Stomach (tissue), 8 donors: ENCODE measurements at regions not wholly inside any gene's neighbourhood (a gene's known extent, or its start where the extent isn't known, plus 50 kb on each side); places are given as distances from the start of the nearest gene placed in this dataset.

Source experiments
- DNase-seq, 2 donors: peaks; one replicate each; pipeline versions ENCODE4 v3.0.0 to v3.0.0-alpha.2; 2013 to 2019
- H3K27ac ChIP-seq, 5 donors: fragments of 200-600 bp in 4 of 5; sonication (generic) in 4 of 5; one replicate each; pipeline ENCODE4 v1.5.1; 2013 to 2019; ENCODE audit warnings: mild to moderate bottlenecking in 1 of 5, moderate library complexity in 1 of 5
- H3K27me3 ChIP-seq, 3 donors: fragments of 200-600 bp; sonication (generic); one replicate each; pipeline ENCODE4 v1.5.1; 2017 to 2019; ENCODE audit warnings: mixed run types in 1 of 3
- H3K36me3 ChIP-seq, 4 donors: fragments of 200-600 bp; sonication (generic); 1 replicate in 3 of 4; 2 replicates in 1 of 4; pipeline ENCODE4 v1.5.1; 2016 to 2019
- H3K4me1 ChIP-seq, 4 donors: fragments of 200-600 bp; sonication (generic); one replicate each; pipeline ENCODE4 v1.5.1; 2016 to 2019
- H3K4me3 ChIP-seq, 4 donors: fragments of 200-600 bp; sonication (generic) in 3 of 4; one replicate each; pipeline ENCODE4 v1.5.1; 2016 to 2019; ENCODE audit warnings: mild to moderate bottlenecking in 1 of 4
- H3K9me3 ChIP-seq, 4 donors: fragments of 200-600 bp; sonication (generic); one replicate each; pipeline ENCODE4 v1.5.1; 2016 to 2019
- EP300 ChIP-seq: sonication (generic); formaldehyde crosslinking; IDR thresholded peaks from one replicate; pipeline ENCODE4 v1.6.1; 2017; ENCODE audit warnings: antibody characterized with exemption
- POLR2A ChIP-seq, 4 donors: fragments of 450-650 bp; IDR thresholded peaks; one replicate each; pipeline ENCODE4 v1.6.1; 2016; ENCODE audit warnings: antibody characterized with exemption in 4 of 4, control low read depth in 2 of 4, mild to moderate bottlenecking in 1 of 4, moderate library complexity in 1 of 4
- POLR2AphosphoS5 ChIP-seq, 3 donors: sonication (generic); formaldehyde crosslinking; IDR thresholded peaks; one replicate each; pipeline ENCODE4 v1.6.1; 2016; ENCODE audit warnings: antibody characterized with exemption in 3 of 3
- WGBS, 5 donors: extraction: QIAGEN DNeasy Blood & Tissue Kit in 3 of 5; methylation state at CpG; one replicate each; pipeline versions ENCODE4 v1.1.5 to v1.1.7; 2013 to 2018; 5-methylcytosine and 5-hydroxymethylcytosine counted together
- intact Hi-C: fragments of 100-400 bp; cut with DNase I; formaldehyde crosslinking; loops from one replicate; pipeline ENCODE4 v1.15.1; 2023; ENCODE audit warnings: low total_unique reads
- TF ChIP-seq, protein P1 (sequence below), 7 experiments: fragments of 450-650 bp in 4 of 7; fragments of 200-600 bp in 3 of 7; sonication (generic) in 3 of 7; IDR thresholded peaks; one replicate each; pipeline ENCODE4 v1.5.1; 2016 to 2019; ENCODE audit warnings: antibody characterized with exemption in 7 of 7, control low read depth in 2 of 7, mild to moderate bottlenecking in 1 of 7
- donor health status: healthy with polysubstance abuse.
- donor health status: Bipolar disorder and iron deficiency.
- donor health status: healthy.

DNA sequence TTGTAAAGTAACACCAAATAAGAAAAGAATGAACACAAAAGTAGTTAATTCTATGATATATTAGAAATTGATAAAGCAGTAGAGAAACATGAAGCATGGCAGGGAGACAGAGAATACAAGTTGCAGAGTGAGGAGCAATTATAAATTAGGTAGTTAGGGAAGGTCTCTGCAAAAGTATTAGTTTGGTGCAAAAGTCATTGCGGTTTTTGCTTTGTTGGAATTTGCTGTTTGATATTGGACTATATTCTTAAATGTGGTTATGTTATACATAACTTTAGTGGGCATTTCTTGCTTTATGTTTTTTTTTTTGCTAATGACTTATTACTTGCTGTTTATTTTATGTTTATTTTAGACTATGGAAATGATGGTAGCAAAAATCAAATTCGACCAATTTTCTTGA, 402.2 kb downstream of the SFMBT2 start:
- Histone ChIP-seq H3K9me3 (no peaks in the 10 kb centered on the region), H3K4me1 (no peaks in the 10 kb centered on the region), H3K27ac (no peak overlapping the region), H3K4me3 (no peak overlapping the region), H3K36me3 (no peaks in the 10 kb centered on the region), H3K27me3 (no peaks in the 10 kb centered on the region)
- 83 to 96% (median 90%) methylated on average over 2 of the region's 2 CpGs for WGBS, 5 donors
- DNase-seq = no peak
- TF ChIP-seq POLR2A (IDR thresholded peaks at IDR 0.05) (no peak), POLR2AphosphoS5 (IDR thresholded peaks at IDR 0.05) (no peak), EP300 (no peak)
- TF ChIP-seq, protein P1, sequence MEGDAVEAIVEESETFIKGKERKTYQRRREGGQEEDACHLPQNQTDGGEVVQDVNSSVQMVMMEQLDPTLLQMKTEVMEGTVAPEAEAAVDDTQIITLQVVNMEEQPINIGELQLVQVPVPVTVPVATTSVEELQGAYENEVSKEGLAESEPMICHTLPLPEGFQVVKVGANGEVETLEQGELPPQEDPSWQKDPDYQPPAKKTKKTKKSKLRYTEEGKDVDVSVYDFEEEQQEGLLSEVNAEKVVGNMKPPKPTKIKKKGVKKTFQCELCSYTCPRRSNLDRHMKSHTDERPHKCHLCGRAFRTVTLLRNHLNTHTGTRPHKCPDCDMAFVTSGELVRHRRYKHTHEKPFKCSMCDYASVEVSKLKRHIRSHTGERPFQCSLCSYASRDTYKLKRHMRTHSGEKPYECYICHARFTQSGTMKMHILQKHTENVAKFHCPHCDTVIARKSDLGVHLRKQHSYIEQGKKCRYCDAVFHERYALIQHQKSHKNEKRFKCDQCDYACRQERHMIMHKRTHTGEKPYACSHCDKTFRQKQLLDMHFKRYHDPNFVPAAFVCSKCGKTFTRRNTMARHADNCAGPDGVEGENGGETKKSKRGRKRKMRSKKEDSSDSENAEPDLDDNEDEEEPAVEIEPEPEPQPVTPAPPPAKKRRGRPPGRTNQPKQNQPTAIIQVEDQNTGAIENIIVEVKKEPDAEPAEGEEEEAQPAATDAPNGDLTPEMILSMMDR (IDR thresholded peaks at IDR 0.05) = no peak
- intact Hi-C loops = no loop called here

- WGBS, 5 donors = 80 to 90% (median 86%) methylated on average over 8 of the region's 8 CpGs
- Histone ChIP-seq H3K4me3 (no peak overlapping the region), H3K27me3 (no peaks in the 10 kb centered on the region), H3K9me3 (no peaks in the 10 kb centered on the region), H3K36me3 (no peaks in the 10 kb centered on the region), H3K4me1 (no peaks in the 10 kb centered on the region), H3K27ac (no peak overlapping the region)
- TF ChIP-seq, protein P1 (IDR thresholded peaks at IDR 0.05) = no peak
- TF ChIP-seq EP300 (no peak), POLR2A (IDR thresholded peaks at IDR 0.05) (no peak), POLR2AphosphoS5 (IDR thresholded peaks at IDR 0.05) (no peak)
- intact Hi-C loops = no loop called here
- DNase-seq = no peak
Measured at GRCh38 chr10:7007600-7008190, 403.1 kb downstream of the SFMBT2 start.

- H3K27me3 ChIP-seq = no peaks in the 10 kb centered on the region
- H3K27ac ChIP-seq = no peak overlapping the region
- H3K4me1 ChIP-seq = no peaks in the 10 kb centered on the region
- no peaks in the 10 kb centered on the region for H3K9me3 ChIP-seq
- no peak for TF ChIP-seq EP300
- TF ChIP-seq, protein P1 (IDR thresholded peaks at IDR 0.05) = no peak
- TF ChIP-seq POLR2A (IDR thresholded peaks at IDR 0.05) = no peak
- TF ChIP-seq POLR2AphosphoS5 (IDR thresholded peaks at IDR 0.05) = no peak
- 50 to 64% (median 57%) methylated on average over 2 of the region's 2 CpGs for whole genome bisulfite sequencing, 5 donors
- intact Hi-C loops = no loop called here
- no peak overlapping the region for H3K4me3 ChIP-seq
- no peaks in the 10 kb centered on the region for H3K36me3 ChIP-seq
- no peak for DNase-seq
Measured at GRCh38 chr10:7006566-7006965, 404.3 kb downstream of the SFMBT2 start.

GRCh38 chr10:7003831-7004395, 406.9 kb downstream of the SFMBT2 start:
- intact Hi-C loops = no loop called here
- Histone ChIP-seq H3K9me3 (no peaks in the 10 kb centered on the region), H3K27me3 (no peaks in the 10 kb centered on the region), H3K27ac (no peak overlapping the region), H3K4me1 (no peaks in the 10 kb centered on the region), H3K36me3 (no peaks in the 10 kb centered on the region), H3K4me3 (no peak overlapping the region)
- no peak for DNase-seq
- WGBS, 5 donors = 61 to 72% (median 68%) methylated on average over 4 of the region's 4 CpGs
- TF ChIP-seq EP300 (no peak), POLR2AphosphoS5 (IDR thresholded peaks at IDR 0.05) (no peak)
- TF ChIP-seq, protein P1 (IDR thresholded peaks at IDR 0.05) = no peak
